ENCODE measurements at regions not wholly inside any gene's neighbourhood (a gene's known extent, or its start where the extent isn't known, plus 50 kb on each side); places are given as distances from the start of the nearest gene placed in this dataset.
"Not testable (repeated sequence)": the region's sequence is repeated elsewhere in the genome, so short reads cannot be mapped to it uniquely, and the experiment has no call there.

DNA sequence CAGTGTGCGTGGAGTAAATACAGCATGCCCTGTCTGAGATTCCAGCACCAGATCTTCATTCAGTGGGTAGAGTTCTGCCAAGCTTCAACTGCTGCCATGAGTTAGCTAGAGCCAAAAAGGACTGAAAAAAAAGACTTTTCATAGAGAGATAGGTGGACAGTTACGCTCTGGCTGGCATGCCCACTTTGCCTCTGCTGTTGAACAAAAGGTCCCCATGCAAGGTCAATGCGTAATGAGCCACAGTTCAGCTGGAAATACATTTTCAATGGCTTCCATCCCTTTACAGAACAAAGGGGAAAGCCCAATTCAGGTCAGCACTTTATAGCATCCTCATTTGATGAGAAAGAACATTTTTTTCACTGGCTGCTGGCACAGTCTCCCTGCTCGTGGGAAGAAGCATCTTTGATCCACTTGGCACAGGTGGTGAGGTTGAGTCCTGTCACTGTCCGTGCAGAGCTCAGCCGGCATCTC, 86.9 kb upstream of the ERCC6L2 start:
- TF ChIP-seq, protein P1, sequence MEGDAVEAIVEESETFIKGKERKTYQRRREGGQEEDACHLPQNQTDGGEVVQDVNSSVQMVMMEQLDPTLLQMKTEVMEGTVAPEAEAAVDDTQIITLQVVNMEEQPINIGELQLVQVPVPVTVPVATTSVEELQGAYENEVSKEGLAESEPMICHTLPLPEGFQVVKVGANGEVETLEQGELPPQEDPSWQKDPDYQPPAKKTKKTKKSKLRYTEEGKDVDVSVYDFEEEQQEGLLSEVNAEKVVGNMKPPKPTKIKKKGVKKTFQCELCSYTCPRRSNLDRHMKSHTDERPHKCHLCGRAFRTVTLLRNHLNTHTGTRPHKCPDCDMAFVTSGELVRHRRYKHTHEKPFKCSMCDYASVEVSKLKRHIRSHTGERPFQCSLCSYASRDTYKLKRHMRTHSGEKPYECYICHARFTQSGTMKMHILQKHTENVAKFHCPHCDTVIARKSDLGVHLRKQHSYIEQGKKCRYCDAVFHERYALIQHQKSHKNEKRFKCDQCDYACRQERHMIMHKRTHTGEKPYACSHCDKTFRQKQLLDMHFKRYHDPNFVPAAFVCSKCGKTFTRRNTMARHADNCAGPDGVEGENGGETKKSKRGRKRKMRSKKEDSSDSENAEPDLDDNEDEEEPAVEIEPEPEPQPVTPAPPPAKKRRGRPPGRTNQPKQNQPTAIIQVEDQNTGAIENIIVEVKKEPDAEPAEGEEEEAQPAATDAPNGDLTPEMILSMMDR (IDR thresholded peaks at IDR 0.05; ENCODE audit: insufficient read depth, low read depth, low read length, missing control alignments), result no peak
- DNase-seq (ENCODE audit: low read depth), result no peak
- no peak overlapping the region for H3K4me3 ChIP-seq (ENCODE audit: low read depth, low read length)

DNA sequence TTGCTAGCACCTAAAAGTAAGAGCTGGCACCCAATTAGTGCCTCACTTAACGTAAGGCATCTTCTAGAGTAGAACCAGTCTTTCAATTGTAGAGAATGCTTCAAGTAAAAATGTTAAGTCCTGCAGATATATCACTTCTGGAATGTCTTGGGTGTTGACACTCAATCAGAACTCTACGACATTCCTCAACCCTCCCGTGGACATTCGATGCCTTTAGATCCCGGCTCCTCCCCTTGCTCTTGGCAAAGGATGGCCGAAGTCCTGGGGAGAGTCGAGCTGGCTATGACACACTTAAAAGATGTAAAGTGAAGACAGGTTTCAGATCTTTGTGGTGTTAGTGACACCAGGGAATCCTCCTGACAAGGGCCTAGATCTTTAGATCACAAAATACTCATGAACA, 87.5 kb upstream of the ERCC6L2 start:
- no peak for DNase-seq (ENCODE audit: low read depth)
- no peak overlapping the region for H3K4me3 ChIP-seq (ENCODE audit: low read depth, low read length)
- TF ChIP-seq, protein P1 (IDR thresholded peaks at IDR 0.05; ENCODE audit: insufficient read depth, low read depth, low read length, missing control alignments), result no peak

DNA sequence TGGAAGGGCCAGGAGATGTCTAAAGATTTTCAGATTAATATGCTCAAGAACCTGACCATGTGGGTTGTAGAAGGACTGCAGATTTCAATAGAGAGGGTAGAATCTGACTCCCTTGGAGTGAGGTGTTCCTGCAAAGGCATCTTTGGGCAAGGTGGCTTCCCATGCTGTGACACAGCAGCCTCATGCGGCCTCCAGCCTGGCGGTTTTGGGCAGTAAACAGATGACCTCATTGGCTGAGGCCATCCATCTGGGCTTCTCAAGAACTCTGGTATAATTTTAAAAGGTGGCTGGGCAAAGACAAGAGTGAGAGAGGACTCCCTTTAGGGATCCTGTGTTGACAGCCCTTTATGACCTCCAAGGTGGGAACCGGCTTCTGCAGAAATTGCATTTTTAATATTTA, 90.3 kb upstream of the ERCC6L2 start:
- H3K4me3 ChIP-seq (ENCODE audit: low read depth, low read length), result no peak overlapping the region
- no peak for DNase-seq (ENCODE audit: low read depth)
- TF ChIP-seq, protein P1 (IDR thresholded peaks at IDR 0.05; ENCODE audit: insufficient read depth, low read depth, low read length, missing control alignments), result no peak

DNA sequence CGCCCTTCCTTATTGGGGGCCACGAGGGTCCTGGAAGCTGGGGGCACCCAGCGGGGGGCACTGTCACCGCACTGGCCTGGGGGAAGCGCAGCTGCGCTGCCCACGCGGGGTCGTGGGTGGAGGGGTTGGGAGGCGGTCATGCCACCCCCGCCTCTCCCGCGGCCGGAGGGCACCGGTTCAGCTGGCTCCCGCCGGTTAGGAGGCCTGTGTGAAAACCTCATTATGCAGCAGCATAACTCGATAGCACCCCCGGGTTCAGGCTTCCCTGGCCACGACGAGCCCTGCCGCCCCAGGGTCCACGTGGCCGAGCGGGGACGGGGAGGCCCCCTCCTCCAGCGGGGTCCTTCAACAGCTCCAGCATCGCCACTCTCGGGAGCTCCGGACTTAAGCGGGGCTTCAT, 91.2 kb upstream of the ERCC6L2 start:
- no peak for DNase-seq (ENCODE audit: low read depth)
- no peak overlapping the region for H3K4me3 ChIP-seq (ENCODE audit: low read depth, low read length)
- TF ChIP-seq, protein P1 (IDR thresholded peaks at IDR 0.05; ENCODE audit: insufficient read depth, low read depth, low read length, missing control alignments), result no peak

DNA sequence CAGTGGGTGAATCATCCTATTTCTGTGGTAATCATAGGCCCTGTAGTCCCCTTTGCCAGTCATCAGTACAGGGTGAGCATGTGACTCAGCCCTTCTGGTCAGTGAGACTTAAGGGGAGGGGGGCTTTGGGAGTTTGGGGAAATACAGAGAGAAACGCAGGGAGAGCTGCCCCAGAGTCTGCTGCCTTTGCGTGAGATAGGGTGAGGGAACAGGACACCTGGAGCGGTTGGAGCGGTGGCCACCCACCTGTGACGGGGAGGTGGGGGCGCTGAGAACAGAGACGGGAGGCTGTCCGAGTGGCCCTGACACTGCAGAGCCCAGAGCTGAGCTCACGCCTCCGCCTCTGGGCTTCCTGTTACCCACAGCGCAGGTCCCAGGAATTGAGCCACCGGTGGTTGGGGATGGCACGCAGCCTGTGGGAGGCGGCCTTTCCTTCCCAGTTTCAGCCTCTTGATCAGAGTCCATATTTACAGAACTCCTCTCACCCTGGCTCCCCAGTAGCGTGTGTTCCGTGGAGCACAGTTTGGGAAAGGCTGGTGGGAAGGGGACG, 92.0 kb upstream of the ERCC6L2 start:
- TF ChIP-seq, protein P1 (IDR thresholded peaks at IDR 0.05; ENCODE audit: insufficient read depth, low read depth, low read length, missing control alignments), result no peak
- no peak overlapping the region for H3K4me3 ChIP-seq (ENCODE audit: low read depth, low read length)
- DNase-seq (ENCODE audit: low read depth), result no peak

GRCh38 chr9:95780751-95781150, 94.7 kb upstream of the ERCC6L2 start:
- H3K4me3 ChIP-seq (ENCODE audit: low read depth, low read length), result no peak overlapping the region
- TF ChIP-seq, protein P1 (IDR thresholded peaks at IDR 0.05; ENCODE audit: insufficient read depth, low read depth, low read length, missing control alignments), result no peak
- no peak for DNase-seq (ENCODE audit: low read depth)

DNA sequence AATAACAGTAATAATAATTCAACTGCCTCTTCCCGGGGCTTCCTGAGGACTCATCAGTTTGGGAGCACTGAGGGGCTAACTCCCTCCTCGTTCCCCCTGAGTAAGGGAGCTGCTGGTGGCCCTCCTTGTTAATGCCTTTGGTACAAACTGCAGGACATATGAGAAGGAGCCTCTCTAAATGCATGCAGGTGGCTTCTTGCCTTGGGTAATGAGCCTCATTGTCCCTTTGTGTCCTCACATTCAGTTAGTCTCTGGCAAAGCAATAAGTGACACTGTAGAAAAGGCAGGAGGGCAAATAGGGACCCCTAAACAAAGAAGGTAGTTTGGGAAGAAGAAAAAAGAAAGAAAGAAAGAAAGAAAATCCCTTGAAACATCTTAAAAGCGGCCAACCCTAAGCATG, 95.4 kb upstream of the ERCC6L2 start:
- no peak overlapping the region for H3K4me3 ChIP-seq (ENCODE audit: low read depth, low read length)
- TF ChIP-seq, protein P1 (IDR thresholded peaks at IDR 0.05; ENCODE audit: insufficient read depth, low read depth, low read length, missing control alignments), result no peak
- no peak for DNase-seq (ENCODE audit: low read depth)

DNA sequence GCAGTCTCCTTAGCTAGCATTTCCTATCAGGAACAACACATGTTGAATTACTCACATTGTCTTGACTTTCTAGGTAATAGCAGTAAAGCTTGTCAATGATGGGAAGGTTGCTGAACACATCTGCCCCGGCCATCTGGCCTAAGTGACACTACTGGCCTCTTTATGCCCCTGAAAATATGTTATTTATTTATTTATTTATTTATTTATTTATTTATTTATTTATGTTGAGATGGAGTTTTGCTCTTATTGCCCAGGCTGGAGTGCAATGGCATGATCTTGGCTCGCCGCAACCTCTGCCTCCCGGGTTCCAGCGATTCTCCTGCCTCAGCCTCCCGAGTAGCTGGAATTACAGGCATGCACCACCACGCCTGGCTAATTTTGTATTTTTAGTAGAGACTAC, 95.9 kb upstream of the ERCC6L2 start:
- not testable (repeated sequence) for H3K4me3 ChIP-seq (ENCODE audit: low read depth, low read length); DNase-seq (ENCODE audit: low read depth)

Data from GM12865 (cell line).